SKM-1 (cell line): ENCODE measurements at regions not wholly inside any gene's neighbourhood (a gene's known extent, or its start where the extent isn't known, plus 50 kb on each side); places are given as distances from the start of the nearest gene placed in this dataset.
"Not testable (repeated sequence)": the region's sequence is repeated elsewhere in the genome, so short reads cannot be mapped to it uniquely, and the experiment has no call there.

Source experiments
- DNase-seq: peaks from one replicate; lab custom pipeline; 2025; ENCODE audit not compliant: unreplicated experiment; lab: John Stamatoyannopoulos, UW

- not testable (repeated sequence) for DNase-seq
Measured at GRCh38 chr12:87194389-87194788, 834.8 kb downstream of the C12orf50 start.

- no peak for DNase-seq
Measured at GRCh38 chr12:87185367-87185766, 843.8 kb downstream of the C12orf50 start.

GRCh38 chr12:87182696-87183233, 846.4 kb downstream of the C12orf50 start:
- DNase-seq, result no peak

DNA sequence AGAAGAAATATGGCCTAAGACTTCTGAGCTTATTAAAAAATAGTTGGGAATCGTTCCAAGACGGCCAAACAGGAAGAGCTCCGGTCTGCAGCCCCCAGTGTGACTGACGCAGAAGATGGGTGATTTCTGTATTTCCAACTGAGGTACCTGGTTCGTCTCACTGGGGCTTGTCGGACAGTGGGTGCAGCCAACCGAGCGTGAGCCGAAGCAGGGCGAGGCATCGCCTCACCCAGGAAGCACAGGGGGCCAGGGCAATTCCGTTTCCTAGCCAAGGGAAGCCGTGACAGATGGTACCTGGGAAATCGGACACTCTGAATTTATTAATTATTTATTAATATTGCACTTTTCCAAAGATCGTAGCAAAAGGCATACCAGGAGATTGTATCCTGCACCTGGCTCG, 857.8 kb downstream of the C12orf50 start:
- DNase-seq, result no peak

DNA sequence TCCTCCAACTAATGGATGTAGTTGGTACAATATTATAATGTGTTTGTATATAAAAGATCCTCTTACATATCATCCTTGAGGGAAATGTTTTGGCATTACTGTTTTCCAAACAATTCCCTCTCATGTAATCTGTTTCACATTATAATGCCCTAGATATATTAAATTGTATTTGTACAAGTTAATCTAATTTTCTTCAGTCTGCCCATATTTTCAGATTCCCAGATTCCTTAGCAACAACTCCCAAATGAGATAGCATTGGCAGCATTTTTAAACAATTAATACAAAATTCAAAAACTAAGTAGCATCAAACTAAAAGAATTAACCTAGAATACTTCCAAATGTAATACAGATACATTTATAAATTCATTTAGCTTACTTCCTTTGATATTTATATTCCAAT, 860.2 kb downstream of the C12orf50 start:
- no peak for DNase-seq

DNA sequence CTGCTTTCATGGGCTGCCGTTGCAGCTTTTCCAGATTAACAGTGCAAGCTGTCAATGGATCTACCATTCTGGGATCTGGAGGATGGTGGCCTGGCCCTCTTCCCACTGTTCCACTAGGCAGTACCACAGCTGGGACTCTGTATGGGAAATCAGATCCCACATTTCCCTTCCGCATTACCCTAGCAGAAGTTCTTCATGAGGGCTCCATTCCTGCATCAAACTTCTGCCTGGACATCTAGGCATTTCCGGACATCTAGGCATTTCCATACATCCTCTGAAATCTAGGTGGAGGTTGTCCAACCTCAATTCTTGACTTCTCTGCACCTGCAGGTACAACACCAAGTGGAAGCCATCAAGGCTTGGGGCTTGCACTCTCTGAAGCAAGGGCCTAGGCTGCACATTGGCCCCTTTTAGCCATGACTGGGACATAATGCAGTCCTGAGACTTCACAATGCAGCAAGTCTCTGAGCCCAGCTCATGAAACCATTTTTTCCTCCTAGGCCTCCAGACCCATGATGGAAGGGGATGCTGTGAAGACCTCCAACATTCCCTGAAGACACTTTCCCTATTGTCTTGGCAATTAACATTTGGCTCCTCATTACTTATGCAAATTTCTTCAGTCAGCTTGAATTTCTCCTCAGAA, 863.3 kb downstream of the C12orf50 start:
- no peak for DNase-seq

GRCh38 chr12:87163122-87163521, 866.1 kb downstream of the C12orf50 start:
- DNase-seq, result no peak

DNA sequence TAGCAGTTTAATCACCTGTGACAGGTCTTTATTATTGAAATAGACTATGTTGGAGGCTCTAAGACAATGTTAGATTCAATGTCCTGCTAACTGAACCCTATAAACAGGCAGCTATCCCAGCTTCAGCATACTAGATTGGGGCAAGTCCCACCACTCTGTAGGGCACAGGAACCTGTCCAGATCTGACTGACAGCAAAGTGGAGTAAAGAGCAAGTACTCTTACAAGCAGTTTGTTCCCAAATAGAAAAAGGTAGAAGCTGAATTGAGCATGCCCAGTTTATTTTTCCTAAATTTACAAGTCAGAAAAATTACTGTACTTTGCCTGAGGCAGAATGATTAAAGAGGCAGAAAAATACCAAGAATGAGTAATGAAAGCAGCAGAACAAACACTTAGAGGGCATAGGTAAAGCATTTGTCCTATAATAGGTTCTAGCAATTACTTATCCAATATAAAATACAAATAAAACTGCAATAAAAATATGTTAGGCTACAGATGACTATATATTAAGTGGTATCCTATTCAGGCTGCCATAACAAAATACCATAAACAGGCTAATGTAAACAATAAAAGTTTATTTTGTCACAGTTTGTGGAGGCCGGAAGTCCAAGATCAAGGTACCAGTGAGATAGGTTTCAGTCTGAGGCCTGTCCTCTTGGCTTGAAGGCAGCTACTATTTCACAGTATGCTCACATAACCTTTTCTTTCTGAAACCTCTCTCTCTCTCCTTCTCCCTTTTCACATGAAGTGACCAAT, 868.2 kb downstream of the C12orf50 start:
- no peak for DNase-seq

DNA sequence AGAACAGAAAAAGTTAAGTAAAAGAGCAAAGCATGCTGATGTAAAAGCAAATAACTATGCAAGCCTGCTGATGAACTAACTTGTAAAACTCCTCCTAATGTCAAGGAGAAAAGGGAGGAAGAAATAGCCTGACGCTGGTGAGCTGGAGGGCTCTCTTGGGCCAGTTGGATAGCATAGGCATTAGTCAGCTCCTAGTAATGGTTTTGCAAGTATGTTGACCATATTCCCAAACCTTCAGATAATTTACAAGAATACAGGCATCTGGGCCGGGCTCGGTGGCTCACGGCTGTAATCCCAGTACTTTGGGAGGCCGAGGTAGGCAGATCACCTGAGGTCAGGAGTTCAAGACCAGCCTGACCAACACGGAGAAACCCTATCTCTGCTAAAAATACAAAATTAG, 871.4 kb downstream of the C12orf50 start:
- DNase-seq, result no peak

DNA sequence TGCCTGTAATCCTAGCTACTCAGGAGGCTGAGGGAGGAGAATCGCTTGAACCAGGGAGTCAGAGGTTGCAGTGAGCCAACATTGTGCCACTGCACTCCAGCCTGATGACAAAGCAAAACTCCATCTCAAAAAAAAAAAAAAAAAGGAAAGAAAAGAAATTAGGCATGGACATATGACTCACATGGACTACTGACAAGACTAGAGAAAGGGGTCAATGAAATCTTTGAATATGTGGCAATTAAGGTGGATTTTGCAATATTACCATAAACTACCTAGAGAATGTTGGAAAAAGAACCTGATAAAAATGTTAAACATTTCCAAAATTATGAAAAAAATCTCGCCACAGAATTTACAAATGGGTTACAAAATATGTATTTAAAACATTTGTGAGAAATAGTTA, 873.6 kb downstream of the C12orf50 start:
- DNase-seq, result no peak

DNA sequence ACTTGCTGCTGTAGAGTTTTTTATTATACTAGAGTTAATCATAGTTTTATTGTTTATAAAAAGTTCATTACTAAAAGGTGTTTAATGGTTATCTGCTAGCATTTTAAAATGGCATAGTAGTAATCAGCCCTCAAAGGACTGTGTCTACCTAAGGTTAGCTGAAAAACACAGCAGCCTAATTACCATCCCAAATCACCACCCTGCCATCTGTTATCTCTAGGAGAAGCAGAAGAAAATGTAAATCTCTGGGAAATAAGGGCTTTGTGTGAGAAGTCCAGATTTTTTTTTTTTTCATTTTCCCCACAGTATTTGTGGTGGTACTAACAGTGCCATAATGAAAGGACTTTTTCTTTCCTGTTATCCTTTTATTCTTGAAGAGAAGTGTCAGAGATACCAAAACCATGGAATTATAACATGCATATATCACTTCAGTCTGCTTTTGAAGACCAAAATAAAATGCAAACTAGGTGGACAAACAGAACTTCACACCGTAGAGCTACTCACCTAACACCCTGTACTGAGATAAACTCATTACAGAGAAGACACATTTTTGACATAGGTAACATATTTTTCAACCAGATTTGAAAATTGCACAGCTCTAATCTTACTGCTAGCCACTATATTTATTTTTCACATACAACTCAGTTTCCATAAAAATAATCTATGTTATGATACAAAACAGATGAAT, 876.2 kb downstream of the C12orf50 start:
- no peak for DNase-seq

GRCh38 chr12:87152075-87152474, 877.1 kb downstream of the C12orf50 start:
- DNase-seq, result no peak

DNA sequence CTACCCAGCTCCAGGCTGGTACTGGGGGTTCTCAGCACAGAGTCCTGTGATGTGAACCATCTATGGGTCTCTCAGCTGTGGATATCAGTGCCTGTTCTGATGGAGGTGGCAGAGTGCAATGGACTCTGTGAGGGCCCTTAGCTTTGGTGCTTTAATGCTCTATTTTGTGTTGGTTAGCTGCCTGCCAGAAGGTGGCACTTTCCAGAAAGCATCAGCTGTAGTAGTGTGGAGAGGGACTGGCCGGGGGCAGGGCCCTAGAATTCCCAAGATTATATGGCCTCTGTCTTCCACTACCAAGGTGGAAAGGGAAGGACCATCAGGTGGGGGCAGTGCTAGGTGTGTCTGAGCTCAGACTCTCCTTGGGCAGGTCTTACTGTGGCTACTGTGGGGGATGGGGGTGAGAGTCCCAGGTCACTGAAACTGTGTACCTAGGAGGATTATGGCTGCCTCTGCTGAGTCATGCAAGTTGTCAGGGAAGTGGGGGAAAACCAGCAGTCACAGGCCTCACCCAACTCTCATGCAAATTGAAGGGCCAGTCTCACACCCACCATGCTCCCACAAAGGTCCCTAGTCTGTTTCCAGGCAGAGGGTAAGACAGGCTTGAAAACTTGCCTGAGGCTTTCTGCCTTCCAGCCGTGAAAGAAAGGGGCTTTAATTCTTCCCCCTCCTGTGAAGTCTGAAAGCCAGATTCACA, 878.1 kb downstream of the C12orf50 start:
- DNase-seq, result no peak

DNA sequence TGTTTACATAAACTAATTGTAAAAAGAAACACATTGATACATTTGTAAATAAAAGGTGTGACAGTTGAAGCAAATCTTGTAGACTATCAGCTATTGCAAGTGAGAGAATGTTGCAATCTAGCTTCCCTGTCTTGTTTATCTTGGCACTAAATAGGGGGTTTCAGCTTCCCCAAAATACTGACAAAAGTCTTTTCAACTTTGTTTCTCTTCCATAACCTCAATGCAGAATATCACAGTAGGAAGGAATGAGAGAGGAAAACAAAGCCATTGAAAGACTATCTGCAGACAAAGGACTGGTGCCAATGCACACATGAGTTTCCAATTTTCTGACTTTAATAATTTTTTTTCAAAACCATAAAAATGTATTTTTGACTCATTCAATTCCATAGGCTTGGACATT, 886.2 kb upstream of the MGAT4C start:
- no peak for DNase-seq

DNA sequence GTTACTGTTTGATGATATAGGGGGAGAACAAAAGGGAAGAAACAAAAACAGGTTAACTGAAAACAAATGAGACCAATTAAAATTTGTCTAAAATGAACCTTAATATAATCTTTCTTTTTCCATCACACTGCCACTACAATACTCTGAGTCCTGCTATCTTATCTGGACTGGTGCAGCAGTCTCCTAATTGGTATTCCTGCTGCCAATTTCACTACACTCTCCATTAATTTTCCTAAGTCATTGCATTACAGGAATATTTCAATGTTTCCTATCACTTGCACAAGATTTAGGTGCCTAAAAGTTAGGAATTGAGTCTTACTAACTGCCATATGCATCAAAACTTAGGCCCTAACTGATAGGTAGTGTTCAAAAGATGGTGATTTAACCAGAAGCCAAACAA, 884.9 kb upstream of the MGAT4C start:
- DNase-seq, result no peak

DNA sequence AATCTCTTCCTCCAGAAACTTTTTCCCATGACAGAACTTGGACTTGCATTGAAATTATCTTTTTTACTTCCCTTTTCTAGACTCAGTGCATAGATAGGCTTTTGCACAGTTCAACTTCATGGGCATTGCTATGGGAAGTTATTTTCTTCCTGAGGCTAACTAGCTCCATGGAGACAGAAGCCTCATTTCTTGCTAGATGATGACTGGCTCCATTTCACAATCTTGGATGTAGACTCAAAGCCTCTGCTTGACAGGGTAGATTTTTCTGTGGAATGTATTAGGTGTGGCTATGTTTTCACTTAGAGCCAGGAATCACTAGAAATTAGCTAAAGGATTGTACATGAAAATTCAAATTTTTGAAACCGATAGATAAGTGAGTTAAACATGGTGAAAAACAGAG, 884.1 kb upstream of the MGAT4C start:
- DNase-seq, result no peak

DNA sequence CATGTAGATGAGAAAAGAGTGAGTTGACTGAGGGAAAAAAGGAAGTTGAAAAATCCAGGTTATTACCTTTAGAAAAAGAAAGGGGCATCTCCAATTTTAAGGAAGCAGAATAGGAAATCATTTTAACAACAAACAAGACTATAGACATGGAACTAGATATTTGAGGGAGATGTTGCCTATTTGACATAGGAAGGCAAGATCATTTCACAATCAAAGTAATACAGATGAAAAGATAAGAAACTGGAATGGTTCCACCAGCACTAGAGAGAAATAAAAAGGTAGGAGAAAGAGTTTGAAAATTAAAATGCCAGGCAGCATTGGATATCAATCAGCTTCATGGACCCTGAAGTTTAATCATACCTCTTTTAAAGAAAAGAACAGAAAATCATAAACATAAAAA, 881.0 kb upstream of the MGAT4C start:
- no peak for DNase-seq

DNA sequence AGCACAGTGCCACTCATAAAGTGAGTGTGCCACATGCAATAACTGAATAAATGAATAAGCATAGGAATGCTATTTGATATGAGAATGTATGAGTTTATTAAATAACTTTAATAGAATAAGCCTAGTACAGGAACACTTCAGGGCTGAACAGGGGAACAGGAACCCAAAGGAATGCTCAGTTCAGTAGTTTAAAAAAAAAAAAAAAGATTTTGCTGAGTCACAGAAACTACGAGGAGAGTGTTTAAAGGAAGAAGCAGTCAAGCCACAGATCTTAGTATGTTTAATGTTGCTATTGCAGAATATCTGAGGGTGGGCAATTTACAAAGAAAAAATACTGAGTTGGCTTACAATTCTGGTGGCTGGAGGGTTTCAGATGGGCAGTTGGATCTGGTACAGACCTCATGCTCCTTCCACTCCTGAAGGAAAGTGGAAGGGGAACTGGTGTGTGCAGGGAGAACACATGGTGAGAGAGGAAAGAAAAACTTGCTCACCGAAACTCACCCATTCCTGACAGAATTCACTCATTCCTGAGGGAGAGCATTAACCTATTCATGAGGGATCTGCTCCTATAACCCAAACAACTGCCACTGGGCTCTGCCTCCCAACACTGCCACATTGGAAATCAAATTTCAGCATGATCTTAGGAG, 880.3 kb upstream of the MGAT4C start:
- no peak for DNase-seq

GRCh38 chr12:87127272-87127671, 871.1 kb upstream of the MGAT4C start:
- no peak for DNase-seq

- no peak for DNase-seq
Measured at GRCh38 chr12:87121896-87122295, 865.7 kb upstream of the MGAT4C start.

- DNase-seq, result no peak
Measured at GRCh38 chr12:87120440-87120839, 864.2 kb upstream of the MGAT4C start.
